ENCODE measurements at regions not wholly inside any gene's neighbourhood (a gene's known extent, or its start where the extent isn't known, plus 50 kb on each side); places are given as distances from the start of the nearest gene placed in this dataset.

GRCh38 chr3:25288413-25288812, 139.7 kb upstream of the RARB start:
- no peak for TF ChIP-seq CTCF (conservative IDR thresholded peaks at IDR 0.05; ENCODE audit: low read length)
- TF ChIP-seq EZH2phosphoT487 (IDR thresholded peaks at IDR 0.05; ENCODE audit: borderline replicate concordance, low read depth, low read length) = no peak

Data from OCI-LY7 (cell line).